Fibroblast of villous mesenchyme (primary cell): ENCODE measurements at regions not wholly inside any gene's neighbourhood (a gene's known extent, or its start where the extent isn't known, plus 50 kb on each side); places are given as distances from the start of the nearest gene placed in this dataset.

ENCODE experiments used
- DNase-seq: peaks from one replicate; pipeline ENCODE4 v3.0.0-alpha.2; 2010; ENCODE audit warnings: low read depth
- H3K4me3 ChIP-seq: 2 replicates; pipeline ENCODE4 v1.5.1; 2011; ENCODE audit warnings: low read depth, mild to moderate bottlenecking, low read length
- TF ChIP-seq, protein P1 (sequence below): IDR thresholded peaks from 2 replicates; pipeline ENCODE4 v1.5.1; 2012; ENCODE audit warnings: low read depth, mild to moderate bottlenecking, low read length; ENCODE audit not compliant: insufficient read depth

DNA sequence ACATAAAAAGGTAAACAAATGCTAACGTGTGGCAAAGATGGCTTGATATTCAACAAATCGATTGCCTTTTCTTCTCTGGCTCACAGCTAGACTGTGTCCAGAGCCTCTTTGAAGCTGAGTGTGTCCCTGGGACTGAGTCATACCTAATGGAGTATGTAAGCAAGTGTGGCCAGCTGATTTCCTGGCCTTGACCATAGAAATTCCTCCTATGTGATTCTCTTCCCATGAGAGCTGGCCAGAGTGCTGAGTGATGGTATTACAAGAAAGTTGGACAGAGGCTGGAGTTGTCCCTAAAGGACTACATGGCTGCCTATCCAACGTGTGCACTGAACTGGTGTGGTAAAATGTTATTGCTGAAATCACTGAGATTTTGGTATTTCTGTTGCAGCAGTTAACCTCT lies 320.1 kb upstream of the SLC10A2 start:
- no peak overlapping the region for H3K4me3 ChIP-seq
- TF ChIP-seq, protein P1, sequence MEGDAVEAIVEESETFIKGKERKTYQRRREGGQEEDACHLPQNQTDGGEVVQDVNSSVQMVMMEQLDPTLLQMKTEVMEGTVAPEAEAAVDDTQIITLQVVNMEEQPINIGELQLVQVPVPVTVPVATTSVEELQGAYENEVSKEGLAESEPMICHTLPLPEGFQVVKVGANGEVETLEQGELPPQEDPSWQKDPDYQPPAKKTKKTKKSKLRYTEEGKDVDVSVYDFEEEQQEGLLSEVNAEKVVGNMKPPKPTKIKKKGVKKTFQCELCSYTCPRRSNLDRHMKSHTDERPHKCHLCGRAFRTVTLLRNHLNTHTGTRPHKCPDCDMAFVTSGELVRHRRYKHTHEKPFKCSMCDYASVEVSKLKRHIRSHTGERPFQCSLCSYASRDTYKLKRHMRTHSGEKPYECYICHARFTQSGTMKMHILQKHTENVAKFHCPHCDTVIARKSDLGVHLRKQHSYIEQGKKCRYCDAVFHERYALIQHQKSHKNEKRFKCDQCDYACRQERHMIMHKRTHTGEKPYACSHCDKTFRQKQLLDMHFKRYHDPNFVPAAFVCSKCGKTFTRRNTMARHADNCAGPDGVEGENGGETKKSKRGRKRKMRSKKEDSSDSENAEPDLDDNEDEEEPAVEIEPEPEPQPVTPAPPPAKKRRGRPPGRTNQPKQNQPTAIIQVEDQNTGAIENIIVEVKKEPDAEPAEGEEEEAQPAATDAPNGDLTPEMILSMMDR: no peak
- DNase-seq: peak; percentile 2

DNA sequence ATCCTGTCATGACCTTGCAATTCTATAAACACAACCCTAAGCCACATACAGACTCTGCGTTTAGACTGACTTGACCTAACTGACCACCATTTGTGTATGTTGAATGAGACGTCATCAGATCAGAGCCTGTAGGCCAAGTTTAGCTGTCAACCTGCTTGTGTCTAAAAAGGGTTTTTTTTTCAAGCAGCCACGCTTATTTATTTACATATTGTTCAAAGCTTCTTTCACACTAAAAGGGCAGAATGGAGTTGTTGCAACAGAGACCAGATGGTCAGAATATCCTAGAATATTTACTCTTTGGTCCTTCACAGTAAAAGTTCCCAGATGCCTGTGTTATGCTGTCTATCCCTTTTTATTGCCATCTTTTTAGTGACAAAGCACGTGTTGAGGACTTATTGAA lies 307.7 kb upstream of the SLC10A2 start:
- no peak overlapping the region for H3K4me3 ChIP-seq
- DNase-seq: no peak
- TF ChIP-seq, protein P1: no peak

DNA sequence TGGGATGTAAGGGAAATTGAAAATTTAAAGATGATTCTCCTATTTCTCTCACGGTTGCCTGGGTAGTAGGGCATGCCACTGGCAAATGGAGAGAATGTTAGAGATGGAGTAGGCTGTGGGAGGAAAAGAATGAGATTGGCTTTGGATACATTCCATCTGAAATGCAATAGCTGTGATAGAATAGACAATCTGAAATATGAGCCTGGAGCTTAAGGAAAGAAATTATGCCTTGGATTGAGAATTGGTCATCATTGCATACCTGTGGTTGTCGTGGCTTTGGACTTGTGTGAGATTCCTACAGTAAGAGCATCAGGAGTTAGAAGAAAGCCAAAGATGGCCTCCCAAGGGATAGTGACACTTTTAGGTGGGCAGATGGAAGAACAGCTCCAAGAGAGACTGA lies 305.1 kb upstream of the SLC10A2 start:
- DNase-seq: no peak
- no peak overlapping the region for H3K4me3 ChIP-seq
- TF ChIP-seq, protein P1: no peak

DNA sequence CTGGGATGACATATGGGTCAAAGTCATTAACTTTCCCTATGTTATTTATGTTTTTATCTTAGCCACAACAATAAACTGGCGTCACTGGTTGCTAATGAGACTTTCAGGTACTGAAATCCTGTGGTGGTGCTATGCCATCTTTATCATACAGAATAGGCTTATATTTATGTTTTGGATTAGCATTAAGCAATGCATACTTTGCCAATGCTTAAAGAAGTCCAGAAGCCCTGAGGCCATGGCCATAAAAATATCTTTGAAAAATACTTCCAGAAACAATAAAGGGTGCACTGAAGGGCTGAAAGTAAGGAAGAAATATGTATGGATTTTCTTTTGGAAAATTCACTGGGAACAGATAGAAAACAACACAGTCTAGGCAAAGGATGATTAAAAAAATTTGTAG lies 304.6 kb upstream of the SLC10A2 start:
- no peak overlapping the region for H3K4me3 ChIP-seq
- DNase-seq: no peak
- TF ChIP-seq, protein P1: no peak

DNA sequence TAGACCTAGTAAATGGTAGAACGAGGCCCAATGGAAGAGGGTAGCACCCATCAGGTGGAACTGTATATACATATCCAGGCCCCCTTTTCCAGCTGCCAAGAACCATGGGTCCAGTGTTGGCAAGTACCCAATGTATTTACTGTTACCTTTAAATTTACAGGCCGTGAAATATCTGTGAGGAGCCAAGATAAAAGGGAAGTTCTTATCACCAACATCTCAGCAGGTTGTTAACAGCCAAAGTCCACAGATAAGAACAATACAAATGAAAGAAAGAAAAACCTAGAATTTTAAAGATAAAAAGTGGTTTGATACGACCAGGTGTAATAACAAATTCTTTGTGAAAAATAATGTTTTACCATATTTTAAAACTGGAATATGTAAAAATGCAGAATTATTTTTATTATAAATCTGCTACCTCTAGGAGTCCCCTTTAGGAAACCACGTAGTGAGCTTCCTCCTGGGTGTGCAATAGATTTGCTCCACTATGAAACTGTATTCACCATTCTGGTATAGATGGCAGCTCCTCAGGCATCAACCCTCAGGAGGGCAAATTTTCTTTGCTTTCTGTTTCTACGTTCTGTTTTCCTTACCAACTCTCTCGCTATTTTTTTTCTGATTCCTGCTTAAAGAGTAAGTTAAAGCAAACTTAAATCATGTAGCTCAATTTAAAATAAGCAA lies 292.2 kb upstream of the SLC10A2 start:
- no peak for DNase-seq
- H3K4me3 ChIP-seq: no peak overlapping the region
- TF ChIP-seq, protein P1: no peak

DNA sequence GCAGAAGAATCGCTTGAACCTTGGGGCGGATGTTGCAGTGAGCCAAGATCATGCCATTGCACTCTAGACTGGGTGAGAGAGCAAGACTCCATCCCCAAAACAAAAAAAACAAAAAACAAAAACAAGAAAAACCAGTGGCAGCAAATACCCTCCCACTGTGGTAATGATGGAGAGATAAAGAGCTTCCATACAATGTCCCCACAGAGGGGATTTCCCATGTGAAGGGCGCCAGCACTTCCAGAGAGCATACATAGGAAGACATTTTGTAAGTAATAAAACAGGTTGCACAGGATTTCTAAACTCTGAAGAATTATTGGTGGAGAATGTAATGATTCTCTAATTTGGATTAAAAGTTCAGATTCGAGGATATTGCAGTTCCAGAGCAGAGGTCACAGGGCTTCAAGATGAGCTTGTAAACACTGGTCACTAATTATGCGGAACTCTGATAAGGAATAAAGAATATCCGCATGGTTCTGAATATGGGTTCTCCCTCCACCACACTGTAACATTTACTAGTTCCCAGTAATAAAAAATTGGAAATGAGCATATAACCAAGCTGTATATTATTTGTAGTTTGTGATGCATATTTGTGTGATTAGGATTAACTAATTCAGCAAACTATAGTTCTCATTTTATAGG lies 290.1 kb upstream of the SLC10A2 start:
- no peak for DNase-seq
- TF ChIP-seq, protein P1: no peak
- no peak overlapping the region for H3K4me3 ChIP-seq
